NCI-H748 (cell line): ENCODE measurements at regions not wholly inside any gene's neighbourhood (a gene's known extent, or its start where the extent isn't known, plus 50 kb on each side); places are given as distances from the start of the nearest gene placed in this dataset.
"Not testable (repeated sequence)": the region's sequence is repeated elsewhere in the genome, so short reads cannot be mapped to it uniquely, and the experiment has no call there.

ENCODE experiments used
- DNase-seq: peaks from one replicate; lab custom pipeline; 2025; ENCODE audit not compliant: unreplicated experiment; lab: John Stamatoyannopoulos, UW

GRCh38 chr9:93879662-93880407 lies 75.3 kb downstream of the BARX1 start:
- not testable (repeated sequence) for DNase-seq

- no peak for DNase-seq
Observed at GRCh38 chr9:93875330-93875729, 79.8 kb downstream of the BARX1 start.

DNA sequence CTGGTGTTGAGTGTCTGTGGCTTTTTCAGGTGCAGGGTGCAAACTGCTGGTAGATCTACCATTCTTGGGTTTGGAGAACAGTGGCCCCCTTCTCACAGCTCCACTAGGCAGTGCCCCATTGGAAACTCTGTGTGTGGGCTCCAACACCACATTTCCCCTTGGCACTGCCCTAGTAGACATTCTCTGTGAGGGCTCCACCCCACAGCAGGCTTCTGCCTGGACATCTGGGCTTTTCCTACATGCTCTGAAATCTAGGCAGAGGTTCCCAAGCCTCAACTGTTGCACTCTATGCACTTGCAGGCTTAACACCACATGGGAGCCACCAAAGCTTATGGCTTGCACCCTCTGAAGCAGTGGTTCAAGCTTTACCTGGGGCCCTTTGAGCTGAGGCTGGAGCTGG lies 80.9 kb downstream of the BARX1 start:
- peak; percentile 16 for DNase-seq

DNA sequence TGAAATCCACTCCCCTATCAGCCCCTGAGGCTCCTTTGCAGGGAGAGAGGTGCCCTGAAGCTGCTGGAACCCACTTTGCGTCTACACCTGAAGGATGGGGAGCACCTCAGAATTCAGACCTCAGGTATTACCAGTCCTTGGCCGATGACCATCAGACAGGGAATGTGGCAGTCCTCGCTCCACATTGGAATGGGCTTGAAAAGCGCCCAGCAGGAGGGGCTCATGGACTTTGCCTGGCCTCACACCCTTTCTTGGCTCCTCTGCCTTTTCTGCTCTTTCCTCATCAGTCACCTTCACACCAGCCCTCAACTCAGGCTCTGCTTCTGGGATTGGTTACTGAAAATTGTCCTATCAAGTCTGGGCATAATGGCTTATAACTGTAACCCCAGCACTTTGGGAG lies 83.9 kb downstream of the BARX1 start:
- no peak for DNase-seq

- DNase-seq: no peak
Observed at GRCh38 chr9:93869863-93870262, 85.3 kb downstream of the BARX1 start.

- DNase-seq: no peak
Observed at GRCh38 chr9:93869088-93869487, 86.1 kb downstream of the BARX1 start.

DNA sequence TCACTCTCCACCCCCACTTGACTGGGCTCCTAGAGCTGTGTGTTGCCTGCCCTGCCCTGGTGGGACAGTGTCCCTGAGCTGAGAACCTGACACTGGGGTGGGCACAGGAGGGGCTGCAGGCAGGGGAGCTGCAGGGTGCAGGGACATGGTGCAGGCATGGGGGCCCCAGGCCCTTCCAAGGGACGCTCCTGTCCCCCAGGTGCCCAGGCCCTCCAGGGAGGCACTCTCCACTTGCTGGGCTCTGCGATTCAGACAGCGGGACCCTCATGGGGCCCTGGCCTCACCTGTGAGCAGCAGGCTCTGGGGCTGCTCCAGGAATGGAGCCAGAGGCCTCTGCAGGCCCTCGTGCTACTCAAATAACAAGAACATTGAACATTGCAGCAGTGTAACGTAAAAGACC lies 89.4 kb downstream of the BARX1 start:
- no peak for DNase-seq

GRCh38 chr9:93865245-93865644 lies 89.9 kb downstream of the BARX1 start:
- DNase-seq: no peak

DNA sequence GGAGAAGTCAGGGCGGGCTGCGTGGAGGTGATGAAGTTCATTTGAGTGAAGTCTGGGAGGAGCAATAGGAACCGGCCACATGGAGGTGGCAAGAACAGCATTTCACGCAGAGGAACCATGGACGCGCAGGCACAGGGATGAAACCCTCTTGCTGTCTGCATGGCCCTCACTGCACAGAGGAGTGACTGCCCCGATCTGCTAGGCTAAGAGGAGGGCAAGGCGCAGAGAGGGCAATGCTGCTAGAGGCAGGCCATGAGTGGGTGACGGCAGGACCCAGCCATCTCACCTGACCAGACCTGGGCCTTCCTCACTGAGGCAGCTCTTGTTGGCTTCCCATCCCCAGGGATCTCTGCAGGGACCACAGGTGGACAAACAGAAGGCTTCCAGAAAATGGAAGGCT lies 90.3 kb downstream of the BARX1 start:
- DNase-seq: no peak

DNA sequence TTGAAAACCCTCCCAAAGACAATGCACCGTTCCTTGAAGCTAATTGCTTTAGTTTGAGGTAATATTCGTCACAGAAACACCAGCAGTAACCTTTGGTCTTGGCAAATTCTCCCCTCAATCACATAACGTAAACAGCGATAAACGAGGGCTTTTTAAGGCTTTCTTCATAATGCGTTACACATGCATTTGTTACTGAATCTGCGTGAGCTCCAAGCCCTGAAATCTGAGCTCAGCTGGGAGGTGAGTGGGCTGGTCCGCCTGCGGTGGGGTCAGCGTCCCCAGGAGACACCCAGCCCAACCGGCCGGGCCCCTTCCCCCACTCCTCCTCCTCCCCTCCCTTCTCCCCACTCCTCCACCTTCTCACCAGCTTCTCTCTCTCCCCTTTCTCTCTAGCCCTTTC lies 91.1 kb downstream of the BARX1 start:
- DNase-seq: peak; percentile 28

- no peak for DNase-seq
Observed at GRCh38 chr9:93862877-93863545, 92.1 kb downstream of the BARX1 start.

DNA sequence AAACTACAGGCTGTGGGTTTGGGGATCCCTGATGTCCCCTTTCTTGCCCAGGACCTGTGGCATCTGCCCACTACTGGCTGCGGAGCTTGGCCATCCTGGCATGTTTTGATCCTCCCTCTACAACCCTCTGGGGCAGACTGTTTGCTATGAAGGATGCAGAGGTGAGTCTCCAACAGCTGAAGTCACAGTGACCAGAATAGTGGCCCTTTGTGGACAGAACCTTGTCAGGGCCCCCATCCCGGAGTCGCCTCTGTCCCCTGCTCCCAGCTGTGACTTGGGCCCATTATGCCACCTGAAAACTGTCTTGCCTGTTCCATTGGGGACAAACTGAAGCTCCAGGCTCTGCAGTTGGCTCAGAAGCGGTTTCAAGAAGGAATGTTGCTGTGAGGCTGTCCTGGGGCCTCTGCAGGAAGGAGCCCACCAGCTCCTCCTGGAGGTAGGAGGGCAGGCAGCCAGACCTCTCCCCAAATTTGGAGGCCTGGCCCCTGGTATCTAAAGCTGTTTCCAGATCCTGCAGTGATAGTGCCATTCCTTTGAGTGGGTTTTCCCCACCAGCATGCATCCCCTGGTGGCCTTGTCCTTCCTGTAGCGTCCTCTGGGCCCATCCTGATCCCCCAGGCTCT lies 93.3 kb downstream of the BARX1 start:
- no peak for DNase-seq

GRCh38 chr9:93860694-93861658 lies 94.2 kb downstream of the BARX1 start:
- no peak for DNase-seq

DNA sequence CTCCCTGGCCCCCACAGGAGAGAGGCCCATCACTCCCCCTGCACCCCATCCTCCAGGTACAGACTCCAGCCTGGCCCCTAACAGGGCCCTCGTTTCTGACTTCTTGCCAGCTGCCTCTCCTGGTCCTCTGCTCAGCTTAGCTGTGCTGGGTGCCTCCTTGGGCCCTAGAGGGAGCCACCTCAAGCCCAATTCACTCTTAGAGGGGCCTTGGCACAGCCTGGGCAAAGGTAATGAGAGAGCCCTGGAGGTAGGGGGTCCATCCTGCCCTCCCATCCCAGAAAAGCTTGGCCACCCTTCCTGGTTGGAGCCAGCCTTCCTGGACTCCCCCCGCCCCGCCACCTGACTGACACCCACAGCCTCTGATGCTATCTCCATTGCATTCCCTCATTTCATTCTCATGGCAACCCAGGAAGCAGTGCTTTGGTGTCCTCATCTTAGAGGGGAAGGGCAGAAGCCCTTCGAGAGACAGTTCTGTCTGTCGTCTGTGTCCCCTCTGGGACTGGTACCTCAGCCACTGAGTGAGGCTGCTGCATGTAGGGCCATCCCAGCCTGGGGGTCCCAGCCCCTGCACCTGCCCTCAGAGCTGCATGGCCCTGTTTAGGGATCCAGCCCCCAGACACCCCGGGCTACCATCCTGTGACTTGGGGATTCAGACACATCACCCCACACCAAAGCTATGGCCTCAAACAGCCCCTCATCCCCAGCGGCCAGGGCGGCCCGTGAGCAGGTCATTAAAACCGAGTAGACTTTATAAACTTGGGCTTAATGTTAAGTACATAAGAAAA lies 95.5 kb downstream of the BARX1 start:
- peak; percentile 5 for DNase-seq

DNA sequence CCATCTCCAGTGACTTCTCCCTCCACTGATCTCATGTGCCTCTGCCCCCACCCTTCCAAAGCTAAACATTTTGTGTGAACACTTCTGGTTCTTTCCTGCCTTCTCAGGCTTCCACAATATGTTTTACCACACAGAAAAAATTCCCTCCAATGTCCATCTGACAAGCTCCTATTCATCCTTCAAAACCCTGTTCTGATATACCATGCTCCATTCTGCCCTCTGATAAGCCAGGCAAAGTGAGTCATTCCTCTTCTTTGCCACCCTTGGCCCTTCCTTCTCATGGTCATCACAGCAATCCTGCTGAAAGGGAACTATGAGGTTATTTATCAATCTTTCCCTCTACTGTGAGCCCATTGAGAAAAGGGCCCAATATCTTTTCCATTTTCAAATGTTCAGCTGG lies 97.6 kb downstream of the BARX1 start:
- DNase-seq: no peak

DNA sequence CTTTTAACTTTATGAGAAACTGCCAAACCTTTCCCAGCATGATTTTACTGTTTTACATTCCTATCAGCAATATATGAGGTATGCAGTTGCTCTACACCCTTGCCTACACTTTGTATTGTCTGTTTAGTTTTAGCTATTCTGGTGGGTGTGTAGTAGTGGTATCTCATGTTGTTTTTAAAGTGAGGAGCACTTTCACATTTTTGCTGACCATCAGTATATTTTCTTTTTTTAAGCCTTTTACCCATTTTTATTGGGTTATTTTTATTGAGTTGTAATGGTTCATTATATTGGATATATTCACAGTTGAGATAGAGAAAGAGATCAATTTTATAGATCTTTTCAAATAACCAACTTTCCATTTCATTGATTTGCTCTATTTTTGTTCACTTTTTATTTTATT lies 102.4 kb downstream of the BARX1 start:
- DNase-seq: no peak

- DNase-seq: no peak
Observed at GRCh38 chr9:93846349-93846748, 108.8 kb downstream of the BARX1 start.

- no peak for DNase-seq
Observed at GRCh38 chr9:93843396-93843795, 111.8 kb downstream of the BARX1 start.

- DNase-seq: no peak
Observed at GRCh38 chr9:93830606-93831005, 124.5 kb downstream of the BARX1 start.

- no peak for DNase-seq
Observed at GRCh38 chr9:93830012-93830596, 125.1 kb downstream of the BARX1 start.
